ENCODE measurements at regions not wholly inside any gene's neighbourhood (a gene's known extent, or its start where the extent isn't known, plus 50 kb on each side); places are given as distances from the start of the nearest gene placed in this dataset.
"Not testable (repeated sequence)": the region's sequence is repeated elsewhere in the genome, so short reads cannot be mapped to it uniquely, and the experiment has no call there.

GRCh38 chr11:81331611-81332235, 1401.9 kb downstream of the FAM181B start:
- TF ChIP-seq CTCF (IDR thresholded peaks at IDR 0.05; ENCODE audit: extremely low read depth, insufficient read depth, missing control alignments): no peak
- in situ Hi-C loops (cut with MboI; ENCODE audit: low pct_unique_long_range_greater_than_20kb, low sequenced_read_pairs, unreplicated experiment): no loop called here
- DNase-seq (ENCODE audit: low spot score): no peak

GRCh38 chr11:81331088-81331487, 1402.6 kb downstream of the FAM181B start:
- no peak for TF ChIP-seq CTCF (IDR thresholded peaks at IDR 0.05; ENCODE audit: extremely low read depth, insufficient read depth, missing control alignments)
- DNase-seq (ENCODE audit: low spot score): no peak
- in situ Hi-C loops (cut with MboI; ENCODE audit: low pct_unique_long_range_greater_than_20kb, low sequenced_read_pairs, unreplicated experiment): no loop called here

- no peak for TF ChIP-seq CTCF (IDR thresholded peaks at IDR 0.05; ENCODE audit: extremely low read depth, insufficient read depth, missing control alignments)
- in situ Hi-C loops (cut with MboI; ENCODE audit: low pct_unique_long_range_greater_than_20kb, low sequenced_read_pairs, unreplicated experiment): no loop called here
- no peak for DNase-seq (ENCODE audit: low spot score)
Measured at GRCh38 chr11:81303038-81303664, 1430.5 kb downstream of the FAM181B start.

GRCh38 chr11:81301166-81301830, 1432.4 kb downstream of the FAM181B start:
- in situ Hi-C loops (cut with MboI; ENCODE audit: low pct_unique_long_range_greater_than_20kb, low sequenced_read_pairs, unreplicated experiment): no loop called here
- DNase-seq (ENCODE audit: low spot score): no peak
- no peak for TF ChIP-seq CTCF (IDR thresholded peaks at IDR 0.05; ENCODE audit: extremely low read depth, insufficient read depth, missing control alignments)

- no peak for DNase-seq (ENCODE audit: low spot score)
- no peak for TF ChIP-seq CTCF (IDR thresholded peaks at IDR 0.05; ENCODE audit: extremely low read depth, insufficient read depth, missing control alignments)
- in situ Hi-C loops (cut with MboI; ENCODE audit: low pct_unique_long_range_greater_than_20kb, low sequenced_read_pairs, unreplicated experiment): no loop called here
Measured at GRCh38 chr11:81286959-81287358, 1446.7 kb downstream of the FAM181B start.

GRCh38 chr11:81286550-81286949, 1447.1 kb downstream of the FAM181B start:
- TF ChIP-seq CTCF (IDR thresholded peaks at IDR 0.05; ENCODE audit: extremely low read depth, insufficient read depth, missing control alignments): no peak
- in situ Hi-C loops (cut with MboI; ENCODE audit: low pct_unique_long_range_greater_than_20kb, low sequenced_read_pairs, unreplicated experiment): no loop called here
- DNase-seq (ENCODE audit: low spot score): no peak

- in situ Hi-C loops (cut with MboI; ENCODE audit: low pct_unique_long_range_greater_than_20kb, low sequenced_read_pairs, unreplicated experiment); DNase-seq (ENCODE audit: low spot score): not testable (repeated sequence)
Measured at GRCh38 chr11:81280228-81280627, 1453.4 kb downstream of the FAM181B start.

Measured in GM13977 (cell line).